MM.1S (cell line): ENCODE measurements at regions not wholly inside any gene's neighbourhood (a gene's known extent, or its start where the extent isn't known, plus 50 kb on each side); places are given as distances from the start of the nearest gene placed in this dataset.

Experiments
- DNase-seq: peaks from one replicate; pipeline ENCODE4 v3.0.0-alpha.2; 2015
- H2AFZ ChIP-seq: fragments of 300-600 bp; sonication (generic); 2 replicates; pipeline ENCODE4 v1.6.0; 2016; ENCODE audit warnings: antibody characterized with exemption, low read length
- H3F3A ChIP-seq: fragments of 300-600 bp; sonication (generic); 2 replicates; pipeline ENCODE4 v1.6.1; 2016; ENCODE audit warnings: mild to moderate bottlenecking, antibody characterized with exemption, low read length, moderate library complexity, mixed read lengths; ENCODE audit not compliant: insufficient read depth
- H3K27ac ChIP-seq: fragments of 300-600 bp; sonication (generic); 2 replicates; pipeline ENCODE4 v1.5.1; 2016; ENCODE audit warnings: mild to moderate bottlenecking, low read length
- H3K27me3 ChIP-seq: fragments of 300-600 bp; sonication (generic); replicated peaks from 2 replicates; pipeline ENCODE4 v1.6.0; 2016; ENCODE audit warnings: low read length; ENCODE audit not compliant: insufficient read depth
- H3K36me3 ChIP-seq: fragments of 300-600 bp; sonication (generic); replicated peaks from 2 replicates; pipeline ENCODE4 v1.6.1; 2016; ENCODE audit warnings: mild to moderate bottlenecking, low read length, mixed read lengths; ENCODE audit not compliant: insufficient read depth
- H3K4me1 ChIP-seq: fragments of 300-600 bp; sonication (generic); 2 replicates; pipeline ENCODE4 v1.6.1; 2016; ENCODE audit warnings: low read length, mixed read lengths
- H3K4me2 ChIP-seq: fragments of 300-600 bp; sonication (generic); 2 replicates; pipeline ENCODE4 v1.6.0; 2016; ENCODE audit warnings: low read depth, low read length
- H3K4me3 ChIP-seq: fragments of 300-600 bp; sonication (generic); 2 replicates; pipeline ENCODE4 v1.5.1; 2016; ENCODE audit warnings: low read length, mixed read lengths
- H3K79me2 ChIP-seq: fragments of 300-600 bp; sonication (generic); 2 replicates; pipeline ENCODE4 v1.6.1; 2016; ENCODE audit warnings: mixed run types, low read length, mixed read lengths
- H3K9ac ChIP-seq: fragments of 300-600 bp; sonication (generic); 2 replicates; pipeline ENCODE4 v1.6.1; 2016; ENCODE audit warnings: low read length, mixed read lengths
- H3K9me2 ChIP-seq: fragments of 300-600 bp; sonication (generic); replicated peaks from 2 replicates; pipeline ENCODE4 v1.6.1; 2016; ENCODE audit warnings: mild to moderate bottlenecking, low read length, mixed read lengths; ENCODE audit not compliant: insufficient read depth
- H3K9me3 ChIP-seq: fragments of 300-600 bp; sonication (generic); replicated peaks from 2 replicates; pipeline ENCODE4 v1.6.1; 2016; ENCODE audit warnings: mild to moderate bottlenecking, low read length, mixed read lengths; ENCODE audit not compliant: insufficient read depth
- H4K20me1 ChIP-seq: fragments of 300-600 bp; sonication (generic); 2 replicates; pipeline ENCODE4 v1.6.1; 2016; ENCODE audit warnings: mild to moderate bottlenecking, low read length, moderate library complexity, mixed read lengths; ENCODE audit not compliant: insufficient read depth
- CTCF ChIP-seq: fragments of 300-600 bp; sonication (generic); IDR thresholded peaks from 2 replicates; pipeline ENCODE4 v1.5.1; 2016; ENCODE audit warnings: antibody characterized with exemption, low read length, mixed read lengths
- EZH2 ChIP-seq: fragments of 300-600 bp; sonication (generic); optimal IDR thresholded peaks from 2 replicates; pipeline ENCODE3; 2017; ENCODE audit warnings: low read depth, mild to moderate bottlenecking, antibody characterized with exemption, low read length, mixed read lengths
- EZH2phosphoT487 ChIP-seq: fragments of 300-600 bp; sonication (generic); IDR thresholded peaks from 2 replicates; pipeline ENCODE4 v1.6.1; 2018; ENCODE audit warnings: antibody characterized with exemption, low read length

- H3K9ac ChIP-seq, result no peak overlapping the region
- no peaks in the 10 kb centered on the region for H3K9me3 ChIP-seq
- H3K4me2 ChIP-seq, result no peak overlapping the region
- H3K4me3 ChIP-seq, result no peak overlapping the region
- H3K9me2 ChIP-seq, result no peaks in the 10 kb centered on the region
- H3F3A ChIP-seq, result no peaks in the 10 kb centered on the region
- no peaks in the 10 kb centered on the region for H3K36me3 ChIP-seq
- TF ChIP-seq CTCF, result no peak
- no peak for TF ChIP-seq EZH2phosphoT487
- H3K27me3 ChIP-seq, result no peaks in the 10 kb centered on the region
- DNase-seq, result no peak
- no peaks in the 10 kb centered on the region for H3K79me2 ChIP-seq
- H3K4me1 ChIP-seq, result no peaks in the 10 kb centered on the region
- no peaks in the 10 kb centered on the region for H4K20me1 ChIP-seq
- H2AFZ ChIP-seq, result no peak overlapping the region
- no peak overlapping the region for H3K27ac ChIP-seq
These were observed 397.6 kb downstream of the BCAT1 start for GRCh38 chr12:24551163-24551786.

GRCh38 chr12:24550609-24551008 is 398.3 kb downstream of the BCAT1 start:
- no peak overlapping the region for H3K27ac ChIP-seq

GRCh38 chr12:24546661-24547060 is 402.2 kb downstream of the BCAT1 start:
- Histone ChIP-seq H3F3A (no peaks in the 10 kb centered on the region), H4K20me1 (no peaks in the 10 kb centered on the region), H3K27me3 (no peaks in the 10 kb centered on the region), H3K4me1 (no peaks in the 10 kb centered on the region), H3K9me2 (no peaks in the 10 kb centered on the region), H2AFZ (no peak overlapping the region), H3K9me3 (no peaks in the 10 kb centered on the region), H3K4me2 (no peak overlapping the region), H3K36me3 (no peaks in the 10 kb centered on the region), H3K9ac (no peak overlapping the region), H3K79me2 (no peaks in the 10 kb centered on the region), H3K4me3 (no peak overlapping the region), H3K27ac (no peak overlapping the region)
- TF ChIP-seq EZH2 (no peak), CTCF (no peak), EZH2phosphoT487 (no peak)
- DNase-seq, result no peak

More at GRCh38 chr12:24550609-24551008, 398.3 kb downstream of the BCAT1 start:
- Histone ChIP-seq H3K79me2 (no peaks in the 10 kb centered on the region), H3F3A (no peaks in the 10 kb centered on the region), H3K9ac (no peak overlapping the region), H3K4me3 (no peak overlapping the region), H3K36me3 (no peaks in the 10 kb centered on the region), H3K4me2 (no peak overlapping the region), H3K9me2 (no peaks in the 10 kb centered on the region), H3K27me3 (no peaks in the 10 kb centered on the region), H3K9me3 (no peaks in the 10 kb centered on the region), H4K20me1 (no peaks in the 10 kb centered on the region), H3K4me1 (no peaks in the 10 kb centered on the region), H2AFZ (no peak overlapping the region)
- TF ChIP-seq EZH2phosphoT487 (no peak), EZH2 (no peak), CTCF (no peak)
- DNase-seq, result no peak
